Fibroblast of lung (primary cell): ENCODE measurements at regions not wholly inside any gene's neighbourhood (a gene's known extent, or its start where the extent isn't known, plus 50 kb on each side); places are given as distances from the start of the nearest gene placed in this dataset.

Experiments
- DNase-seq, 2 donors: peaks; one replicate each; pipeline versions ENCODE4 v3.0.0 to v3.0.0-alpha.2; 2010; ENCODE audit warnings: low read depth in 2 of 2
- H2AFZ ChIP-seq: 2 replicates; pipeline ENCODE4 v1.5.1; 2012; ENCODE audit warnings: low read length, control low read depth, inconsistent platforms
- H3K27ac ChIP-seq: 2 replicates; pipeline ENCODE4 v1.5.1; 2011; ENCODE audit warnings: low read length, control low read depth; ENCODE audit not compliant: insufficient read depth
- H3K27me3 ChIP-seq: 2 replicates; pipeline ENCODE4 v1.5.1; 2011; ENCODE audit warnings: mild to moderate bottlenecking, low read length; ENCODE audit not compliant: control insufficient read depth, insufficient read depth
- H3K36me3 ChIP-seq: 2 replicates; pipeline ENCODE4 v1.5.1; 2011; ENCODE audit warnings: low read length; ENCODE audit not compliant: control insufficient read depth, insufficient read depth
- H3K4me1 ChIP-seq: 2 replicates; pipeline ENCODE4 v1.5.1; 2011; ENCODE audit warnings: low read length; ENCODE audit not compliant: control insufficient read depth, insufficient read depth; ENCODE audit errors: extremely low read depth
- H3K4me2 ChIP-seq: 2 replicates; pipeline ENCODE4 v1.5.1; 2011; ENCODE audit warnings: low read length, control low read depth; ENCODE audit not compliant: insufficient read depth; ENCODE audit errors: extremely low read depth
- H3K4me3 ChIP-seq, 4 experiments: fragments of 200-600 bp in 1 of 4; sonication (generic) in 1 of 4; replicated peaks in 1 of 4; 2 replicates each; pipeline ENCODE4 v1.5.1; 2011 to 2016; ENCODE audit warnings: low read length in 4 of 4, low read depth in 3 of 4, mild to moderate bottlenecking in 3 of 4, control low read depth in 2 of 4, inconsistent platforms in 1 of 4, mixed read lengths in 1 of 4; ENCODE audit not compliant: insufficient read depth in 1 of 4; ENCODE audit errors: control extremely low read depth in 1 of 4
- H3K79me2 ChIP-seq: 2 replicates; pipeline ENCODE4 v1.5.1; 2012; ENCODE audit warnings: mild to moderate bottlenecking, low read length, inconsistent platforms; ENCODE audit not compliant: control insufficient read depth, insufficient read depth
- H3K9ac ChIP-seq: 2 replicates; pipeline ENCODE4 v1.5.1; 2011; ENCODE audit warnings: mild to moderate bottlenecking, low read length, control low read depth; ENCODE audit not compliant: insufficient read depth
- H3K9me3 ChIP-seq: 2 replicates; pipeline ENCODE4 v1.5.1; 2012; ENCODE audit warnings: low read depth, low read length; ENCODE audit not compliant: control insufficient read depth, insufficient read depth
- H4K20me1 ChIP-seq: 2 replicates; pipeline ENCODE4 v1.5.1; 2011; ENCODE audit warnings: low read length; ENCODE audit not compliant: control insufficient read depth, insufficient read depth; ENCODE audit errors: extremely low read depth
- EZH2 ChIP-seq: IDR thresholded peaks from 2 replicates; pipeline ENCODE4 v1.5.1; 2012; ENCODE audit warnings: low read length, control low read depth, mild to moderate bottlenecking; ENCODE audit errors: missing control alignments
- TF ChIP-seq, protein P1 (sequence below), 2 donors: IDR thresholded peaks in 1 of 2; conservative IDR thresholded peaks in 1 of 2; 1 replicate in 1 of 2; 2 replicates in 1 of 2; pipeline ENCODE4 v1.5.1; 2011 to 2012; ENCODE audit warnings: low read length in 2 of 2, control low read depth in 1 of 2, inconsistent platforms in 1 of 2, low read depth in 1 of 2, mild to moderate bottlenecking in 1 of 2

DNA sequence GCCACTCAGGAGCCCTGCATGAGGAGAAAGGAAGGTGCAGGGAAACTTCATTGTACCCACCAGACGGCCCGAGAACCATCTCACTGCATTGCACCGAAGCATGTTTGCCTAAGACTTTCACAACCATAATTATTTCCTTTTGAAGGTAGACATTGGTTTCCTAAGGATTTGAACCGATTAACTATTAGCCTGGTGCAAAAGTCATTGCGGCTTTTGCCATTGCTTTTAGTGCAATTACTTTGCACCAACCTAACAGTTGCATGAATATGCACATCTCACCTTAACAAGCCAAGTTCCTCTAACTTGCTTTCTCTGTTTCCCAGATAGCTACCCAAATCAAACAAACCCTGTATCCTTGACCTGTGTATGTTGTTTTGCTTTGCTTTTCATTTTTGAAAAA is 516.3 kb upstream of the ID2 start:
- Histone ChIP-seq H3K4me3 (no peak overlapping the region), H3K9me3 (no peaks in the 10 kb centered on the region)
- no peak for DNase-seq

DNA sequence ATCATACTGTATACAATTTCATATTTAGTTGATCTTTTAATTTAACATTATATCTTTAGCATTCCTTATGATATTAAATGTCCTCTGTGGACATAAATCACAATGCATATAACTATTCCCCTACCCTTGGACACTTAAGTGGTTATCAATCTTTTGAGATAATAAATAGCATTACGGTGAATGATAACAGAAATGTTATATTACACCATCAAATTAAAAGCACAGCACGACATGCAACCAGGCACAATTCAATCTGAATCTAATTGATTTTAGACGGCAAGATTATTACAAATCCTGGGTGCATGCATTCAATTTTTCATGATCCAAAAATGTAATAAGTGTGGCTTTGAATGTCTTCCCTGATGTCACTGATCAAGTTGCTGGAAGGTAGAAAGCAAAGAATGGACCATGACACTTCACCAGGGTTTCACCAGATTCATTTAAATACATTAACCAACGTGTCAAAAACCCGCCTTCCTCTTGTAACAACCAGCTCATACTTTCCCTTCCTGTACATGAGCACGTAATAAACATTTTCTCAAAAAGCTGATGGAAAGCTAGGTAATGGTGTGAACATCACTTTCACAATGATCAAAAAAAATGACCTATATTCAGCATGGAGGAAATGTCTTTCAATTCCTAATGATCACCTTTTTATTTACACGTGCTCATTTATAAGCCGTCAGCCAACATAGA is 513.7 kb upstream of the ID2 start:
- no peak for DNase-seq
- H3K27me3 ChIP-seq = no peaks in the 10 kb centered on the region
- H2AFZ ChIP-seq = no peak overlapping the region
- TF ChIP-seq, protein P1, sequence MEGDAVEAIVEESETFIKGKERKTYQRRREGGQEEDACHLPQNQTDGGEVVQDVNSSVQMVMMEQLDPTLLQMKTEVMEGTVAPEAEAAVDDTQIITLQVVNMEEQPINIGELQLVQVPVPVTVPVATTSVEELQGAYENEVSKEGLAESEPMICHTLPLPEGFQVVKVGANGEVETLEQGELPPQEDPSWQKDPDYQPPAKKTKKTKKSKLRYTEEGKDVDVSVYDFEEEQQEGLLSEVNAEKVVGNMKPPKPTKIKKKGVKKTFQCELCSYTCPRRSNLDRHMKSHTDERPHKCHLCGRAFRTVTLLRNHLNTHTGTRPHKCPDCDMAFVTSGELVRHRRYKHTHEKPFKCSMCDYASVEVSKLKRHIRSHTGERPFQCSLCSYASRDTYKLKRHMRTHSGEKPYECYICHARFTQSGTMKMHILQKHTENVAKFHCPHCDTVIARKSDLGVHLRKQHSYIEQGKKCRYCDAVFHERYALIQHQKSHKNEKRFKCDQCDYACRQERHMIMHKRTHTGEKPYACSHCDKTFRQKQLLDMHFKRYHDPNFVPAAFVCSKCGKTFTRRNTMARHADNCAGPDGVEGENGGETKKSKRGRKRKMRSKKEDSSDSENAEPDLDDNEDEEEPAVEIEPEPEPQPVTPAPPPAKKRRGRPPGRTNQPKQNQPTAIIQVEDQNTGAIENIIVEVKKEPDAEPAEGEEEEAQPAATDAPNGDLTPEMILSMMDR (conservative IDR thresholded peaks at IDR 0.05 in 1 of 2, IDR thresholded peaks at IDR 0.05 in 1 of 2; ENCODE audit: low read depth in 1 of 2, low read length in 2 of 2) = no peak
- TF ChIP-seq EZH2 = no peak
- H3K79me2 ChIP-seq = no peaks in the 10 kb centered on the region
- no peak overlapping the region for H3K4me2 ChIP-seq
- peaks cover 7% of the 10 kb centered on the region for H3K4me1 ChIP-seq
- H3K4me3 ChIP-seq = no peak overlapping the region
- H3K9me3 ChIP-seq = no peaks in the 10 kb centered on the region
- no peaks in the 10 kb centered on the region for H3K36me3 ChIP-seq
- no peak overlapping the region for H3K9ac ChIP-seq
- no peak overlapping the region for H3K27ac ChIP-seq
- H4K20me1 ChIP-seq = no peaks in the 10 kb centered on the region

More for the DNA sequence above, 516.3 kb upstream of the ID2 start:
- Histone ChIP-seq H3K27ac (no peak overlapping the region), H2AFZ (no peak overlapping the region), H3K4me1 (peaks cover 7% of the 10 kb centered on the region), H3K4me2 (no peak overlapping the region), H4K20me1 (no peaks in the 10 kb centered on the region), H3K9ac (no peak overlapping the region), H3K36me3 (no peaks in the 10 kb centered on the region), H3K79me2 (no peaks in the 10 kb centered on the region), H3K27me3 (no peaks in the 10 kb centered on the region)
- no peak for TF ChIP-seq EZH2
- TF ChIP-seq, protein P1 (conservative IDR thresholded peaks at IDR 0.05 in 1 of 2, IDR thresholded peaks at IDR 0.05 in 1 of 2; ENCODE audit: low read depth in 1 of 2, low read length in 2 of 2) = no peak

DNA sequence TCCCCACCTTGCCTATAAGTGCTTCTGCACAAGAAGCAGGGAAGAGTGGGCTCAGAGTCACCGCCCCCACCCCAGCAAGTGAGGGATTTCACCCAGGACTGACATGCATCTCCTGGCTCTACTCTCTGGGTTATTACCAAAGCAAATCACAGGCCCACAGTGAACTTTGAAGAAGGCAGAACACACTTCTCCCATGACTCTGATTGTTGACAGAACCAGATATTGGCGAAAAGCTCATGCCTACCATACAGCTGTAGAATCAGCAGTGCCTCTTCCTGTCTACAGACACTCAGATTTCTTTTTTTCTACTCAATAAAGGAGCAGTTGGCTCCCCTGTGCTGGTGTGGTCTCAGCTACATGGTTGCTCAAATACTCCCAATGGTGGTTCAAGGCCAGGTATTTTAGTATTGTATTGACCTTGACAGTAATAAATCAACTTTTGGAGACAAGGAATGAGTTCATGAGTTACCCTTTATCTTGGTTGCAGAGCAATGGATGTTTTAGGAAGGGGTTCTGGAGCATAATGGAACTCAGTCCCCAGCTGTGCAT is 512.9 kb upstream of the ID2 start:
- DNase-seq = no peak
- Histone ChIP-seq H3K4me2 (no peak overlapping the region), H3K4me3 (no peak overlapping the region), H4K20me1 (no peaks in the 10 kb centered on the region), H3K79me2 (no peaks in the 10 kb centered on the region), H3K36me3 (no peaks in the 10 kb centered on the region), H3K27ac (no peak overlapping the region), H3K9ac (no peak overlapping the region), H3K9me3 (no peaks in the 10 kb centered on the region), H3K27me3 (no peaks in the 10 kb centered on the region), H3K4me1 (peaks cover 7% of the 10 kb centered on the region), H2AFZ (no peak overlapping the region)
- TF ChIP-seq, protein P1 (conservative IDR thresholded peaks at IDR 0.05 in 1 of 2, IDR thresholded peaks at IDR 0.05 in 1 of 2; ENCODE audit: low read depth in 1 of 2, low read length in 2 of 2) = no peak
- no peak for TF ChIP-seq EZH2
